BLaER1 (cell line): ENCODE measurements at regions not wholly inside any gene's neighbourhood (a gene's known extent, or its start where the extent isn't known, plus 50 kb on each side); places are given as distances from the start of the nearest gene placed in this dataset.

ENCODE experiments used
- H3K27ac ChIP-seq: shearing (Covaris generic); formaldehyde crosslinking; 2 replicates; pipeline ENCODE4 v1.8.1; 2022
- H3K27me3 ChIP-seq: shearing (Covaris generic); formaldehyde crosslinking; 2 replicates; pipeline ENCODE4 v1.8.1; 2022
- H3K36me3 ChIP-seq: shearing (Covaris generic); formaldehyde crosslinking; 2 replicates; pipeline ENCODE4 v1.8.1; 2022
- H3K4me1 ChIP-seq: shearing (Covaris generic); formaldehyde crosslinking; 2 replicates; pipeline ENCODE4 v1.8.1; 2022
- H3K4me2 ChIP-seq: shearing (Covaris generic); formaldehyde crosslinking; 2 replicates; pipeline ENCODE4 v1.8.1; 2022
- H3K4me3 ChIP-seq: shearing (Covaris generic); formaldehyde crosslinking; 2 replicates; pipeline ENCODE4 v1.8.1; 2022
- H3K9ac ChIP-seq: shearing (Covaris generic); formaldehyde crosslinking; 2 replicates; pipeline ENCODE4 v1.8.1; 2022
- H3K9me3 ChIP-seq: shearing (Covaris generic); formaldehyde crosslinking; 2 replicates; pipeline ENCODE4 v1.8.1; 2022
- H4K20me1 ChIP-seq: shearing (Covaris generic); formaldehyde crosslinking; 2 replicates; pipeline ENCODE4 v1.8.1; 2022
- Cebpa-rat ChIP-seq: shearing (Covaris generic); IDR thresholded peaks from 2 replicates; pipeline ENCODE4 v1.8.1; 2022

GRCh38 chr9:14967450-14968321 is 57.5 kb upstream of the FREM1 start:
- no peak for TF ChIP-seq Cebpa-rat
- Histone ChIP-seq H3K27me3 (no peaks in the 10 kb centered on the region), H3K9ac (no peak overlapping the region), H3K4me3 (no peak overlapping the region), H3K9me3 (no peaks in the 10 kb centered on the region), H3K27ac (no peak overlapping the region), H3K36me3 (no peaks in the 10 kb centered on the region), H3K4me1 (no peaks in the 10 kb centered on the region), H3K4me2 (no peak overlapping the region), H4K20me1 (no peaks in the 10 kb centered on the region)

GRCh38 chr9:14962193-14962882 is 52.1 kb upstream of the FREM1 start:
- TF ChIP-seq Cebpa-rat: no peak
- no peaks in the 10 kb centered on the region for H3K36me3 ChIP-seq
- H4K20me1 ChIP-seq: no peaks in the 10 kb centered on the region
- H3K4me3 ChIP-seq: no peak overlapping the region
- H3K4me1 ChIP-seq: no peaks in the 10 kb centered on the region
- no peak overlapping the region for H3K9ac ChIP-seq
- H3K27me3 ChIP-seq: no peaks in the 10 kb centered on the region
- H3K9me3 ChIP-seq: no peaks in the 10 kb centered on the region
- no peak overlapping the region for H3K4me2 ChIP-seq
- no peak overlapping the region for H3K27ac ChIP-seq

GRCh38 chr9:14961372-14962068 is 51.3 kb upstream of the FREM1 start:
- no peak overlapping the region for H3K27ac ChIP-seq

GRCh38 chr9:14960881-14961280 is 50.7 kb upstream of the FREM1 start:
- TF ChIP-seq Cebpa-rat: no peak
- Histone ChIP-seq H3K9ac (no peak overlapping the region), H3K4me2 (no peak overlapping the region)

More at GRCh38 chr9:14961372-14962068, 51.3 kb upstream of the FREM1 start:
- Histone ChIP-seq H3K4me1 (no peaks in the 10 kb centered on the region), H3K9me3 (no peaks in the 10 kb centered on the region), H3K4me2 (no peak overlapping the region), H4K20me1 (no peaks in the 10 kb centered on the region), H3K9ac (no peak overlapping the region), H3K27me3 (no peaks in the 10 kb centered on the region), H3K4me3 (no peak overlapping the region), H3K36me3 (no peaks in the 10 kb centered on the region)
- TF ChIP-seq Cebpa-rat: no peak

More at GRCh38 chr9:14960881-14961280, 50.7 kb upstream of the FREM1 start:
- Histone ChIP-seq H3K4me1 (no peaks in the 10 kb centered on the region), H3K27ac (no peak overlapping the region), H3K9me3 (no peaks in the 10 kb centered on the region), H4K20me1 (no peaks in the 10 kb centered on the region), H3K36me3 (no peaks in the 10 kb centered on the region), H3K27me3 (no peaks in the 10 kb centered on the region), H3K4me3 (no peak overlapping the region)
